K562 (cell line): ENCODE measurements at regions not wholly inside any gene's neighbourhood (a gene's known extent, or its start where the extent isn't known, plus 50 kb on each side); places are given as distances from the start of the nearest gene placed in this dataset.
"Not testable (repeated sequence)": the region's sequence is repeated elsewhere in the genome, so short reads cannot be mapped to it uniquely, and the experiment has no call there.

Experiments used
- ATAC-seq: fragments of 200-7000 bp; cut with Tn5 transposase; 3 replicates; pipeline ENCODE4 v1.9.1; 2020; ENCODE audit warnings: moderate library complexity
- BruUV-seq: library from RNA; stranded (reverse); fragments of 400-500 nt; replicated peaks from 2 replicates; lab custom pipeline; 2021; lab: Mats Ljungman, UMichigan
- CTCF ChIA-PET: fragments of 300-600 bp; formaldehyde crosslinking; extraction: SDS; loops from one replicate; lab custom pipeline; 2021; ENCODE audit warnings: low intra/inter-chr PET ratio; lab: Yijun Ruan, JAX
- POLR2A ChIA-PET: fragments of 300-600, 350-650 bp; sonication (Branson Sonifier 250); formaldehyde crosslinking; extraction: SDS; loops from one replicate; lab custom pipeline; 2021; ENCODE audit warnings: antibody characterized with exemption, inconsistent platforms; lab: Yijun Ruan, JAX
- DNase-seq, 4 experiments: peaks; one replicate each; pipeline versions ENCODE4 v3.0.0 to v3.0.0-alpha.2; 2011 to 2018; ENCODE audit warnings: low spot score in 3 of 4, mixed read lengths in 3 of 4; ENCODE audit errors: extremely low read depth in 1 of 4
- FAIRE-seq: peaks from 2 replicates; lab custom pipeline; 2011; peaks lifted over from hg19 to GRCh38; lab: Jason Lieb, UNC
- H2AFZ ChIP-seq: 2 replicates; pipeline ENCODE4 v1.6.0; 2011; ENCODE audit warnings: low read depth, low read length, control low read depth, inconsistent platforms
- H3K27ac ChIP-seq: fragments of 200-600 bp; 3 replicates; pipeline ENCODE4 v1.8.0; 2011; ENCODE audit warnings: low read depth, mild to moderate bottlenecking, control low read depth, inconsistent platforms, low read length, moderate library complexity, mixed read lengths; ENCODE audit errors: extremely low read depth
- H3K27me3 ChIP-seq, 2 experiments: fragments of 300-600 bp in 1 of 2; 2 replicates in 1 of 2; 3 replicates in 1 of 2; pipeline versions ENCODE4 v1.6.0 to v1.8.0; 2011; ENCODE audit warnings: inconsistent platforms in 2 of 2, low read length in 2 of 2, mild to moderate bottlenecking in 1 of 2, mixed read lengths in 1 of 2, moderate library complexity in 1 of 2; ENCODE audit not compliant: control insufficient read depth in 2 of 2, insufficient read depth in 2 of 2
- H3K36me3 ChIP-seq: fragments of 300-600 bp; 3 replicates; pipeline ENCODE4 v1.8.0; 2011; ENCODE audit warnings: mild to moderate bottlenecking, low read length, inconsistent platforms; ENCODE audit not compliant: control insufficient read depth, insufficient read depth
- H3K4me1 ChIP-seq, 2 experiments: fragments of 200-600 bp in 1 of 2; replicated peaks in 1 of 2; 2 replicates in 1 of 2; 3 replicates in 1 of 2; pipeline versions ENCODE4 v1.5.1 to v1.8.0; 2011; ENCODE audit warnings: inconsistent platforms in 2 of 2, low read length in 2 of 2, mild to moderate bottlenecking in 1 of 2, mixed read lengths in 1 of 2, moderate library complexity in 1 of 2; ENCODE audit not compliant: control insufficient read depth in 2 of 2, insufficient read depth in 2 of 2
- H3K4me2 ChIP-seq: 2 replicates; pipeline ENCODE4 v1.6.1; 2011; ENCODE audit warnings: low read length, control low read depth, inconsistent platforms, mixed read lengths; ENCODE audit not compliant: insufficient read depth
- H3K4me3 ChIP-seq: fragments of 200-600 bp; sonication (generic), shearing (Covaris generic); 2 replicates; pipeline ENCODE4 v1.5.1; 2016; ENCODE audit warnings: control low read depth, inconsistent platforms
- H3K79me2 ChIP-seq: fragments of 200-600 bp; 3 replicates; pipeline ENCODE4 v1.8.0; 2011; ENCODE audit warnings: low read length, inconsistent platforms; ENCODE audit not compliant: control insufficient read depth, insufficient read depth
- H3K9ac ChIP-seq, 2 experiments: 2 replicates each; pipeline versions ENCODE4 v1.6.0 to v1.6.1; 2011; ENCODE audit warnings: low read depth in 2 of 2, low read length in 2 of 2, control low read depth in 1 of 2, inconsistent platforms in 1 of 2, mild to moderate bottlenecking in 1 of 2, mixed read lengths in 1 of 2; ENCODE audit not compliant: insufficient read depth in 1 of 2
- H3K9me1 ChIP-seq: one replicate; pipeline ENCODE4 v1.6.0; 2011; ENCODE audit warnings: inconsistent platforms, mild to moderate bottlenecking, low read length, moderate library complexity; ENCODE audit not compliant: control insufficient read depth, insufficient read depth
- H3K9me3 ChIP-seq: replicated peaks from 2 replicates; pipeline ENCODE4 v1.5.1; 2011; ENCODE audit warnings: low read depth, low read length, inconsistent platforms; ENCODE audit not compliant: control insufficient read depth, insufficient read depth
- H4K20me1 ChIP-seq: replicated peaks from 2 replicates; pipeline ENCODE4 v1.6.1; 2011; ENCODE audit warnings: low read length, inconsistent platforms, mixed read lengths; ENCODE audit not compliant: control insufficient read depth, insufficient read depth
- MAFF ChIP-seq: IDR thresholded peaks from 2 replicates; pipeline ENCODE4 v1.6.1; 2012; ENCODE audit warnings: low read length, improper control_type of control experiment
- WGBS: fragments of 100-300 bp; shearing (Covaris generic); methylation state at CpG from one replicate; pipeline ENCODE4 v1.1.6; 2016; ENCODE audit warnings: low coverage, mixed read lengths; ENCODE audit not compliant: insufficient coverage; ENCODE audit errors: missing lambda C conversion rate; 5-methylcytosine and 5-hydroxymethylcytosine counted together
- in situ Hi-C: fragments of 300-500 bp; cut with MboI; formaldehyde crosslinking; loops from 4 replicates; pipeline ENCODE4 v1.15.0; 2018; ENCODE audit warnings: inconsistent platforms, mixed read lengths
- intact Hi-C: fragments of 100-400 bp; cut with micrococcal nuclease; formaldehyde crosslinking; loops from 2 replicates; pipeline ENCODE4 v1.14.2; 2022
- TF ChIP-seq, protein P1 (sequence below): sonication (generic); formaldehyde crosslinking; IDR thresholded peaks from 2 replicates; pipeline ENCODE4 v1.8.0; 2023; ENCODE audit warnings: missing genetic modification reagents, mild to moderate bottlenecking, borderline replicate concordance

DNA sequence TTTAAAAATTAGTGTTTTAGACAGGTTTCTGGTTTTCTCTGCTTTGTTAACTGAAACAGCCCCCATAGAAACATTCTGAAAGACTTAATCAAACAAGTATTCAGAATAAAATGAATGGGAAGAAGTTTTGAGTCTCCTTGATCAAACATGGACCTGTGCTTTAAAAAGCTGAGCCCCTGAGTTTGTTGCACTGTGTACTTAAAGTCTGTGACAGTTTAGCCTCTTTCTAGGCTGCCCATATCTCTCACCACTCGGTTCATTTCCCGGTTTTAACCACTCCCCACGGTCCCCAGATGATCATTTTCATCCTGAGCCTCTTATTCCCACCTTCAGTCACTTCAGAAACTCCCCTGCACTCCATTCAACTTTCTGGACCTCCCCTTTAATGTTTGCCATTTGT, 215.9 kb upstream of the DMRT1 start (continued):
- TF ChIP-seq, protein P1, sequence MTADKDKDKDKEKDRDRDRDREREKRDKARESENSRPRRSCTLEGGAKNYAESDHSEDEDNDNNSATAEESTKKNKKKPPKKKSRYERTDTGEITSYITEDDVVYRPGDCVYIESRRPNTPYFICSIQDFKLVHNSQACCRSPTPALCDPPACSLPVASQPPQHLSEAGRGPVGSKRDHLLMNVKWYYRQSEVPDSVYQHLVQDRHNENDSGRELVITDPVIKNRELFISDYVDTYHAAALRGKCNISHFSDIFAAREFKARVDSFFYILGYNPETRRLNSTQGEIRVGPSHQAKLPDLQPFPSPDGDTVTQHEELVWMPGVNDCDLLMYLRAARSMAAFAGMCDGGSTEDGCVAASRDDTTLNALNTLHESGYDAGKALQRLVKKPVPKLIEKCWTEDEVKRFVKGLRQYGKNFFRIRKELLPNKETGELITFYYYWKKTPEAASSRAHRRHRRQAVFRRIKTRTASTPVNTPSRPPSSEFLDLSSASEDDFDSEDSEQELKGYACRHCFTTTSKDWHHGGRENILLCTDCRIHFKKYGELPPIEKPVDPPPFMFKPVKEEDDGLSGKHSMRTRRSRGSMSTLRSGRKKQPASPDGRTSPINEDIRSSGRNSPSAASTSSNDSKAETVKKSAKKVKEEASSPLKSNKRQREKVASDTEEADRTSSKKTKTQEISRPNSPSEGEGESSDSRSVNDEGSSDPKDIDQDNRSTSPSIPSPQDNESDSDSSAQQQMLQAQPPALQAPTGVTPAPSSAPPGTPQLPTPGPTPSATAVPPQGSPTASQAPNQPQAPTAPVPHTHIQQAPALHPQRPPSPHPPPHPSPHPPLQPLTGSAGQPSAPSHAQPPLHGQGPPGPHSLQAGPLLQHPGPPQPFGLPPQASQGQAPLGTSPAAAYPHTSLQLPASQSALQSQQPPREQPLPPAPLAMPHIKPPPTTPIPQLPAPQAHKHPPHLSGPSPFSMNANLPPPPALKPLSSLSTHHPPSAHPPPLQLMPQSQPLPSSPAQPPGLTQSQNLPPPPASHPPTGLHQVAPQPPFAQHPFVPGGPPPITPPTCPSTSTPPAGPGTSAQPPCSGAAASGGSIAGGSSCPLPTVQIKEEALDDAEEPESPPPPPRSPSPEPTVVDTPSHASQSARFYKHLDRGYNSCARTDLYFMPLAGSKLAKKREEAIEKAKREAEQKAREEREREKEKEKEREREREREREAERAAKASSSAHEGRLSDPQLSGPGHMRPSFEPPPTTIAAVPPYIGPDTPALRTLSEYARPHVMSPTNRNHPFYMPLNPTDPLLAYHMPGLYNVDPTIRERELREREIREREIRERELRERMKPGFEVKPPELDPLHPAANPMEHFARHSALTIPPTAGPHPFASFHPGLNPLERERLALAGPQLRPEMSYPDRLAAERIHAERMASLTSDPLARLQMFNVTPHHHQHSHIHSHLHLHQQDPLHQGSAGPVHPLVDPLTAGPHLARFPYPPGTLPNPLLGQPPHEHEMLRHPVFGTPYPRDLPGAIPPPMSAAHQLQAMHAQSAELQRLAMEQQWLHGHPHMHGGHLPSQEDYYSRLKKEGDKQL (CRISPR knock-in tag): no peak
- no peak for TF ChIP-seq MAFF

DNA sequence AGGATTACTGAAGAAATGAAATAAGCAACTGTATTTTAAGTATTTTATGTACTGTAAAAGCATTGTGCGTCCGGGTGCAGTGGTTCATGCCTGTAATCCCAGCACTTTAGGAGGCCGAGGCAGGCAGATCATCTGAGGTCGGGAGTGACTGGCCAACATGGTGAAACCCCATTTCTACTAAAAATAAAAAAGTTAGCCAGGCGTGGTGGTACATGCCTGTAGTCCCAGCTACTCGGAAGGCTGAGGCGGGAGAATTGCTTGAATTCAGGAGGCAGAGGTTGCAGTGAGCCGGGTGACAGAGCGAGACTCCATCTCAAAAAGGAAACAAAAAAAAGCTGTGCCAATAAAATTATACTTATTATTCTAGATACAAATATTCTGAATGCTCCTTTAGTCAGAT, 215.4 kb upstream of the DMRT1 start:
- CTCF ChIA-PET, H3K4me1 ChIP-seq, H4K20me1 ChIP-seq, H3K36me3 ChIP-seq, in situ Hi-C loops, H3K9me3 ChIP-seq, BruUV-seq, H3K4me3 ChIP-seq, H3K27ac ChIP-seq, DNase-seq, H3K9ac ChIP-seq, POLR2A ChIA-PET, intact Hi-C loops, H3K79me2 ChIP-seq, FAIRE-seq, H3K27me3 ChIP-seq, H3K9me1 ChIP-seq, H3K4me2 ChIP-seq, ATAC-seq, H2AFZ ChIP-seq: not testable (repeated sequence)
- WGBS: 0% methylated on average over 9 of the region's 9 CpGs
